HCT116 (cell line): ENCODE measurements at regions not wholly inside any gene's neighbourhood (a gene's known extent, or its start where the extent isn't known, plus 50 kb on each side); places are given as distances from the start of the nearest gene placed in this dataset.

Source experiments
- ATAC-seq: fragments of 200-7000 bp; cut with Tn5 transposase; 2 replicates; pipeline ENCODE4 v1.9.1; 2020; ENCODE audit warnings: mild to moderate bottlenecking, moderate library complexity
- BruUV-seq: library from RNA; stranded (reverse); fragments of 400-500 nt; replicated peaks from 2 replicates; lab custom pipeline; 2021; lab: Mats Ljungman, UMichigan
- CTCF ChIA-PET: fragments of 300-600 bp; sonication (Branson Sonifier 250); formaldehyde crosslinking; loops from one replicate; lab custom pipeline; 2021; ENCODE audit warnings: antibody characterized with exemption; lab: Charles Lee
- POLR2A ChIA-PET: fragments of 300-600, 350-600 bp; sonication (Branson Sonifier 250); formaldehyde crosslinking; loops from one replicate; lab custom pipeline; 2021; ENCODE audit warnings: antibody characterized with exemption; lab: Charles Lee
- RAD21 ChIA-PET, 2 experiments: fragments of 300-600 bp; sonication (Branson Sonifier 250); formaldehyde crosslinking; loops; one replicate each; lab custom pipeline; 2023; ENCODE audit warnings: low total read pairs in 2 of 2; ENCODE audit not compliant: uncharacterized antibody in 2 of 2, unreplicated experiment in 2 of 2, low non-redundant PET in 1 of 2; lab: Charles Lee
- DNase-seq: peaks from one replicate; pipeline ENCODE4 v3.0.0-alpha.2; 2010; ENCODE audit warnings: low read depth, low spot score
- H2AFZ ChIP-seq: fragments of 200-600 bp; shearing (Covaris generic), sonication (generic); 2 replicates; pipeline ENCODE4 v1.6.1; 2017; ENCODE audit warnings: low read depth, mixed run types, mixed read lengths, antibody characterized with exemption, low read length; ENCODE audit not compliant: poor library complexity, severe bottlenecking
- H3K27ac ChIP-seq: 2 replicates; pipeline ENCODE4 v1.5.1; 2012; ENCODE audit warnings: low read depth, low read length
- H3K27me3 ChIP-seq: fragments of 200-600 bp; sonication (generic); 2 replicates; pipeline ENCODE4 v1.6.1; 2016; ENCODE audit warnings: mixed run types, low read length, mixed read lengths; ENCODE audit not compliant: insufficient read depth
- H3K36me3 ChIP-seq, 2 experiments: fragments of 200-500 bp in 1 of 2; fragments of 200-600 bp in 1 of 2; sonication (Bioruptor generic) in 1 of 2; sonication (generic) in 1 of 2; 2 replicates each; pipeline versions ENCODE4 v1.5.1 to v1.6.1; 2014 to 2016; ENCODE audit warnings: low read length in 2 of 2, inconsistent platforms in 1 of 2, mixed read lengths in 1 of 2, mixed run types in 1 of 2; ENCODE audit not compliant: insufficient read depth in 2 of 2, control insufficient read depth in 1 of 2
- H3K4me1 ChIP-seq, 2 experiments: fragments of 200-600 bp in 1 of 2; sonication (generic) in 1 of 2; 2 replicates each; pipeline versions ENCODE4 v1.5.1 to v1.6.1; 2012 to 2017; ENCODE audit warnings: low read length in 2 of 2, inconsistent platforms in 1 of 2, mild to moderate bottlenecking in 1 of 2, mixed read lengths in 1 of 2, mixed run types in 1 of 2, moderate library complexity in 1 of 2; ENCODE audit not compliant: insufficient read depth in 2 of 2, control insufficient read depth in 1 of 2
- H3K4me2 ChIP-seq: fragments of 200-600 bp; sonication (generic); 2 replicates; pipeline ENCODE4 v1.6.1; 2017; ENCODE audit warnings: mixed run types, low read length, mixed read lengths
- H3K4me3 ChIP-seq, 2 experiments: fragments of 200-600 bp in 1 of 2; sonication (generic) in 1 of 2; replicated peaks in 1 of 2; 2 replicates each; pipeline ENCODE4 v1.5.1; 2011 to 2016; ENCODE audit warnings: low read length in 2 of 2, control low read depth in 1 of 2, low read depth in 1 of 2, mild to moderate bottlenecking in 1 of 2, mixed read lengths in 1 of 2, mixed run types in 1 of 2
- H3K79me2 ChIP-seq: fragments of 200-600 bp; sonication (generic); 2 replicates; pipeline ENCODE4 v1.6.1; 2017; ENCODE audit warnings: mild to moderate bottlenecking, mixed run types, low read length, moderate library complexity, mixed read lengths; ENCODE audit not compliant: insufficient read depth
- H3K9ac ChIP-seq: fragments of 200-600 bp; sonication (generic); 2 replicates; pipeline ENCODE4 v1.6.1; 2016; ENCODE audit warnings: low read length, mixed read lengths
- H3K9me2 ChIP-seq: fragments of 200-600 bp; sonication (generic), shearing (Covaris generic); 2 replicates; pipeline ENCODE4 v1.6.1; 2017; ENCODE audit warnings: mixed run types, mild to moderate bottlenecking, moderate library complexity; ENCODE audit not compliant: insufficient read depth
- H3K9me3 ChIP-seq, 2 experiments: fragments of 200-500 bp in 1 of 2; fragments of 200-600 bp in 1 of 2; sonication (Bioruptor generic) in 1 of 2; sonication (generic) in 1 of 2; 2 replicates each; pipeline ENCODE4 v1.6.1; 2014 to 2017; ENCODE audit warnings: low read length in 2 of 2, mixed read lengths in 2 of 2, inconsistent platforms in 1 of 2, low read depth in 1 of 2, mild to moderate bottlenecking in 1 of 2, mixed run types in 1 of 2, moderate library complexity in 1 of 2; ENCODE audit not compliant: control insufficient read depth in 1 of 2, insufficient read depth in 1 of 2
- H4K20me1 ChIP-seq: fragments of 200-600 bp; sonication (generic), shearing (Covaris generic); 2 replicates; pipeline ENCODE4 v1.6.1; 2017; ENCODE audit warnings: mixed run types, mild to moderate bottlenecking, moderate library complexity; ENCODE audit not compliant: insufficient read depth
- CBX3 ChIP-seq: IDR thresholded peaks from 2 replicates; pipeline ENCODE4 v1.6.1; 2012; ENCODE audit warnings: low read depth
- POLR2AphosphoS5 ChIP-seq: IDR thresholded peaks from 2 replicates; pipeline ENCODE4 v1.6.1; 2011; ENCODE audit warnings: mild to moderate bottlenecking, low read depth, low read length, moderate library complexity
- RAD21 ChIP-seq: IDR thresholded peaks from 2 replicates; pipeline ENCODE4 v1.6.1; 2012; ENCODE audit warnings: low read depth, mild to moderate bottlenecking
- SP1 ChIP-seq: IDR thresholded peaks from 2 replicates; pipeline ENCODE4 v1.6.1; 2012; ENCODE audit warnings: low read depth
- SRF ChIP-seq: IDR thresholded peaks from 2 replicates; pipeline ENCODE4 v1.6.1; 2012; ENCODE audit warnings: low read depth
- TCF7L2 ChIP-seq: IDR thresholded peaks from 2 replicates; pipeline ENCODE4 v1.7.0; 2011; ENCODE audit warnings: borderline replicate concordance, inconsistent platforms; ENCODE audit not compliant: insufficient read depth, insufficient read length; ENCODE audit errors: extremely low read depth
- ZNF274 ChIP-seq: fragments of 200-500 bp; sonication (Bioruptor generic); IDR thresholded peaks from 2 replicates; pipeline ENCODE4 v1.6.1; 2014; ENCODE audit warnings: mild to moderate bottlenecking, low read depth, low read length, inconsistent platforms
- intact Hi-C: fragments of 100-400 bp; cut with micrococcal nuclease; formaldehyde crosslinking; loops from 2 replicates; pipeline ENCODE4 v1.10.0; 2022
- TF ChIP-seq, protein P1 (sequence below), 3 experiments: fragments of 200-600 bp in 1 of 3; sonication (generic) in 1 of 3; IDR thresholded peaks in 2 of 3; conservative IDR thresholded peaks in 1 of 3; 2 replicates each; pipeline ENCODE4 v1.5.1; 2012 to 2017; ENCODE audit warnings: low read depth in 2 of 3, low read length in 2 of 3, antibody characterized with exemption in 1 of 3, borderline replicate concordance in 1 of 3, control low read depth in 1 of 3, mild to moderate bottlenecking in 1 of 3, mixed read lengths in 1 of 3, mixed run types in 1 of 3, moderate library complexity in 1 of 3; ENCODE audit not compliant: insufficient read depth in 1 of 3
- TF ChIP-seq, protein P2 (sequence below): IDR thresholded peaks from 2 replicates; pipeline ENCODE4 v1.6.1; 2011; ENCODE audit warnings: mild to moderate bottlenecking, low read length, moderate library complexity; ENCODE audit not compliant: insufficient replicate concordance; ENCODE audit errors: extremely low read depth

DNA sequence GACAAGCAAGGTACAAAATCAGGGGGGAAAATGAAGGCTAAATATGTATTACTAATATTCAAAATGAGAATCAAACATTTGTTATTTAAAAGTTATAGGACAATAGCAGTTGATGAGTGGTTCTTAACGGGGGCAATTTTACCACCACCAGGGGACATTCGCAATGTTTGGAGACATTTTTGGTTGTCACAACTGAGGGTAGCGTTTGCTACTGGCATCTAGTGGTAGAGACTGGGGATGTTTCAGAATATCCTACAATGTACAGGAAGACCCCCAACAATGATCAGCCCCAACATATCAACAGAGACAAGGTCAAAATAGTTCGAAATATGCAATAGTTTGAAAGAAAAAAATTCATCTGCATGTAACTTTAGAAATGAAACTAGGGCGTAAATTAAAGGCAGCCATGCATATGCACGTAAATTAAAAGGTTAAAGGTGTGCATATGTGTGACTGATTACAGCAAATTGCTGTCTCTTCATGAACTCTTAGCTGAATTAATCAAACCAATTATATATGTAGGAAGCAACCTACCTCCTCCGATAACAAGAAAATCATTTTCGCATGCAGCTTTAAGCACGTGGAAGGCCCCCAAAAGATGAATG, 61.2 kb upstream of the CUL3 start:
- CTCF ChIA-PET, result interaction anchor here (1.1 to 1.9 kb wide), 2 partner anchors 287 to 676 kb away, joined by 4 to 7 read pairs; no protein-coding TSS in a partner anchor
- Histone ChIP-seq H3K27ac (no peak overlapping the region), H3K9me2 (no peaks in the 10 kb centered on the region), H4K20me1 (no peaks in the 10 kb centered on the region), H3K27me3 (no peaks in the 10 kb centered on the region), H2AFZ (peak overlapping the region; percentile 50), H3K79me2 (no peaks in the 10 kb centered on the region), H3K4me2 (0 out of 2 replicates have a peak overlapping the region, but pooled peaks have one; percentile 5), H3K4me3 (no peak overlapping the region), H3K4me1 (peaks cover 0 to 4% of the 10 kb centered on the region in 2 experiments; a peak in 1 of 4 replicates), H3K9me3 (no peaks in the 10 kb centered on the region), H3K9ac (no peak overlapping the region), H3K36me3 (no peaks in the 10 kb centered on the region)
- RAD21 ChIA-PET, result no interaction called here
- intact Hi-C loops, result loop anchor here (1.0 to 5.0 kb wide), 4 partner anchors 131 to 674 kb away; no protein-coding TSS in a partner anchor
- POLR2A ChIA-PET, result no interaction called here
- ATAC-seq (peak; percentile 87), DNase-seq (peak; percentile 38)
- TF ChIP-seq, protein P1, sequence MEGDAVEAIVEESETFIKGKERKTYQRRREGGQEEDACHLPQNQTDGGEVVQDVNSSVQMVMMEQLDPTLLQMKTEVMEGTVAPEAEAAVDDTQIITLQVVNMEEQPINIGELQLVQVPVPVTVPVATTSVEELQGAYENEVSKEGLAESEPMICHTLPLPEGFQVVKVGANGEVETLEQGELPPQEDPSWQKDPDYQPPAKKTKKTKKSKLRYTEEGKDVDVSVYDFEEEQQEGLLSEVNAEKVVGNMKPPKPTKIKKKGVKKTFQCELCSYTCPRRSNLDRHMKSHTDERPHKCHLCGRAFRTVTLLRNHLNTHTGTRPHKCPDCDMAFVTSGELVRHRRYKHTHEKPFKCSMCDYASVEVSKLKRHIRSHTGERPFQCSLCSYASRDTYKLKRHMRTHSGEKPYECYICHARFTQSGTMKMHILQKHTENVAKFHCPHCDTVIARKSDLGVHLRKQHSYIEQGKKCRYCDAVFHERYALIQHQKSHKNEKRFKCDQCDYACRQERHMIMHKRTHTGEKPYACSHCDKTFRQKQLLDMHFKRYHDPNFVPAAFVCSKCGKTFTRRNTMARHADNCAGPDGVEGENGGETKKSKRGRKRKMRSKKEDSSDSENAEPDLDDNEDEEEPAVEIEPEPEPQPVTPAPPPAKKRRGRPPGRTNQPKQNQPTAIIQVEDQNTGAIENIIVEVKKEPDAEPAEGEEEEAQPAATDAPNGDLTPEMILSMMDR (IDR thresholded peaks at IDR 0.05 in 2 of 3, conservative IDR thresholded peaks at IDR 0.05 in 1 of 3; ENCODE audit: borderline replicate concordance in 1 of 3, insufficient read depth in 1 of 3, low read depth in 2 of 3, low read length in 2 of 3), result peak; percentile 83 to 95 (median 87)
- TF ChIP-seq RAD21 (peak; percentile 74), POLR2AphosphoS5 (no peak)
- BruUV-seq, result no TSS peak

GRCh38 chr2:224645722-224646121, 60.6 kb upstream of the CUL3 start:
- POLR2A ChIA-PET, result interaction anchor here (0.5 kb wide), 1 partner anchor 838 kb away, joined by 3 read pairs; no protein-coding TSS in a partner anchor
- Histone ChIP-seq H3K4me2 (0 out of 2 replicates have a peak overlapping the region, but pooled peaks have one; percentile 5), H3K79me2 (no peaks in the 10 kb centered on the region), H3K9ac (no peak overlapping the region), H2AFZ (peak overlapping the region; percentile 50), H4K20me1 (no peaks in the 10 kb centered on the region), H3K9me3 (no peaks in the 10 kb centered on the region), H3K36me3 (no peaks in the 10 kb centered on the region), H3K4me3 (no peak overlapping the region), H3K27ac (no peak overlapping the region), H3K4me1 (peaks cover 0 to 4% of the 10 kb centered on the region in 2 experiments; a peak in 1 of 4 replicates), H3K27me3 (no peaks in the 10 kb centered on the region), H3K9me2 (no peaks in the 10 kb centered on the region)
- ATAC-seq (peak; percentile 39; the same call in 1 of the 2 replicates), DNase-seq (no peak)
- CTCF ChIA-PET, result interaction anchor here (1.1 to 1.9 kb wide), 2 partner anchors 286 to 675 kb away, joined by 4 to 7 read pairs; no protein-coding TSS in a partner anchor
- no TSS peak for BruUV-seq
- intact Hi-C loops, result loop anchor here (1.0 to 5.0 kb wide), 4 partner anchors 132 to 673 kb away; no protein-coding TSS in a partner anchor
- RAD21 ChIA-PET, result no interaction called here
- TF ChIP-seq SP1 (no peak), POLR2AphosphoS5 (no peak), CBX3 (no peak), SRF (no peak), ZNF274 (no peak), TCF7L2 (no peak), RAD21 (no peak)
- TF ChIP-seq, protein P2, sequence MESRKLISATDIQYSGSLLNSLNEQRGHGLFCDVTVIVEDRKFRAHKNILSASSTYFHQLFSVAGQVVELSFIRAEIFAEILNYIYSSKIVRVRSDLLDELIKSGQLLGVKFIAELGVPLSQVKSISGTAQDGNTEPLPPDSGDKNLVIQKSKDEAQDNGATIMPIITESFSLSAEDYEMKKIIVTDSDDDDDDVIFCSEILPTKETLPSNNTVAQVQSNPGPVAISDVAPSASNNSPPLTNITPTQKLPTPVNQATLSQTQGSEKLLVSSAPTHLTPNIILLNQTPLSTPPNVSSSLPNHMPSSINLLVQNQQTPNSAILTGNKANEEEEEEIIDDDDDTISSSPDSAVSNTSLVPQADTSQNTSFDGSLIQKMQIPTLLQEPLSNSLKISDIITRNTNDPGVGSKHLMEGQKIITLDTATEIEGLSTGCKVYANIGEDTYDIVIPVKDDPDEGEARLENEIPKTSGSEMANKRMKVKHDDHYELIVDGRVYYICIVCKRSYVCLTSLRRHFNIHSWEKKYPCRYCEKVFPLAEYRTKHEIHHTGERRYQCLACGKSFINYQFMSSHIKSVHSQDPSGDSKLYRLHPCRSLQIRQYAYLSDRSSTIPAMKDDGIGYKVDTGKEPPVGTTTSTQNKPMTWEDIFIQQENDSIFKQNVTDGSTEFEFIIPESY, result no peak
- TF ChIP-seq, protein P1 (IDR thresholded peaks at IDR 0.05 in 2 of 3, conservative IDR thresholded peaks at IDR 0.05 in 1 of 3; ENCODE audit: borderline replicate concordance in 1 of 3, insufficient read depth in 1 of 3, low read depth in 2 of 3, low read length in 2 of 3), result no peak
